HEK293T (cell line): ENCODE measurements at regions not wholly inside any gene's neighbourhood (a gene's known extent, or its start where the extent isn't known, plus 50 kb on each side); places are given as distances from the start of the nearest gene placed in this dataset.

Experiments
- CTCF ChIA-PET: fragments of 350-600 bp; formaldehyde crosslinking; extraction: SDS; loops from one replicate; lab custom pipeline; 2021; ENCODE audit warnings: antibody characterized with exemption, inconsistent platforms; lab: Yijun Ruan, JAX
- POLR2A ChIA-PET: fragments of 350-600 bp; formaldehyde crosslinking; extraction: SDS; loops from one replicate; lab custom pipeline; 2020; ENCODE audit warnings: antibody characterized with exemption, inconsistent platforms; lab: Yijun Ruan, JAX
- DNase-seq: peaks from one replicate; pipeline ENCODE4 v3.0.0; 2012; ENCODE audit warnings: mixed read lengths; ENCODE audit errors: extremely low spot score
- ARNT ChIP-seq: fragments of 450-650 bp; IDR thresholded peaks from 2 replicates; pipeline ENCODE4 v1.6.1; 2017; ENCODE audit warnings: mild to moderate bottlenecking
- BHLHE40 ChIP-seq: fragments of 450-650 bp; IDR thresholded peaks from 2 replicates; pipeline ENCODE4 v1.6.1; 2016; ENCODE audit warnings: mild to moderate bottlenecking, moderate library complexity, borderline replicate concordance
- CTBP1 ChIP-seq: fragments of 450-650 bp; IDR thresholded peaks from 2 replicates; pipeline ENCODE4 v1.6.1; 2016; ENCODE audit warnings: borderline replicate concordance
- ELF4 ChIP-seq: fragments of 450-650 bp; IDR thresholded peaks from 2 replicates; pipeline ENCODE4 v1.6.1; 2017; ENCODE audit warnings: antibody characterized with exemption
- FOXA1 ChIP-seq: fragments of 450-650 bp; IDR thresholded peaks from 2 replicates; pipeline ENCODE4 v1.6.1; 2016; ENCODE audit warnings: mild to moderate bottlenecking
- FOXK2 ChIP-seq: fragments of 450-650 bp; IDR thresholded peaks from 2 replicates; pipeline ENCODE4 v1.6.1; 2016; ENCODE audit warnings: mild to moderate bottlenecking
- FOXM1 ChIP-seq: fragments of 450-650 bp; IDR thresholded peaks from 2 replicates; pipeline ENCODE4 v1.6.1; 2017; ENCODE audit warnings: mild to moderate bottlenecking, borderline replicate concordance
- HDGF ChIP-seq: fragments of 450-650 bp; IDR thresholded peaks from 2 replicates; pipeline ENCODE4 v1.6.1; 2017; ENCODE audit warnings: antibody characterized with exemption, borderline replicate concordance
- L3MBTL2 ChIP-seq: fragments of 450-650 bp; conservative IDR thresholded peaks from 2 replicates; pipeline ENCODE4 v1.6.1; 2016; ENCODE audit warnings: mild to moderate bottlenecking
- LEF1 ChIP-seq: fragments of 450-650 bp; IDR thresholded peaks from 2 replicates; pipeline ENCODE4 v1.6.1; 2017; ENCODE audit warnings: mild to moderate bottlenecking, borderline replicate concordance
- NFRKB ChIP-seq: fragments of 450-650 bp; IDR thresholded peaks from 2 replicates; pipeline ENCODE4 v1.6.1; 2016; ENCODE audit warnings: mild to moderate bottlenecking, moderate library complexity
- PKNOX1 ChIP-seq: fragments of 450-650 bp; IDR thresholded peaks from 2 replicates; pipeline ENCODE4 v1.6.1; 2016
- SP1 ChIP-seq: fragments of 450-650 bp; IDR thresholded peaks from 2 replicates; pipeline ENCODE4 v1.6.1; 2017
- SUZ12 ChIP-seq: fragments of 450-650 bp; IDR thresholded peaks from 2 replicates; pipeline ENCODE4 v1.6.1; 2016; ENCODE audit warnings: mild to moderate bottlenecking
- TARDBP ChIP-seq: fragments of 450-650 bp; IDR thresholded peaks from 2 replicates; pipeline ENCODE4 v1.6.1; 2016
- ZNF384 ChIP-seq: fragments of 450-650 bp; IDR thresholded peaks from 2 replicates; pipeline ENCODE4 v1.6.1; 2016

- TF ChIP-seq SP1: no peak
- peak; percentile 93 for TF ChIP-seq ZNF384
- ChIA-PET CTCF (interaction anchor here (0.7 kb wide), 1 partner anchor 470 kb away, joined by 3 read pairs; no protein-coding TSS in a partner anchor), POLR2A (no interaction called here)
- no peak for DNase-seq
These were observed 288.1 kb downstream of the SH3BGRL start for GRCh38 chrX:81489987-81490386.

- no peak for DNase-seq
- no peak for TF ChIP-seq FOXK2
- ChIA-PET POLR2A (no interaction called here), CTCF (no interaction called here)
These were observed 326.1 kb downstream of the SH3BGRL start for GRCh38 chrX:81527881-81528440.

GRCh38 chrX:81537723-81538122 lies 335.8 kb downstream of the SH3BGRL start:
- CTCF ChIA-PET: no interaction called here
- POLR2A ChIA-PET: no interaction called here
- TF ChIP-seq SUZ12 (no peak), ELF4 (no peak), TARDBP (no peak), HDGF (no peak), ZNF384 (no peak), LEF1 (no peak), FOXK2 (no peak), PKNOX1 (no peak), CTBP1 (no peak), ARNT (no peak), NFRKB (no peak), L3MBTL2 (no peak), FOXA1 (no peak), BHLHE40 (no peak), SP1 (no peak), FOXM1 (no peak)
- no peak for DNase-seq

- ChIA-PET CTCF (no interaction called here), POLR2A (no interaction called here)
- DNase-seq: no peak
- no peak for TF ChIP-seq SUZ12
- TF ChIP-seq FOXM1: no peak
- TF ChIP-seq L3MBTL2: no peak
- TF ChIP-seq FOXK2: no peak
- no peak for TF ChIP-seq ELF4
- TF ChIP-seq CTBP1: no peak
- TF ChIP-seq ZNF384: no peak
- TF ChIP-seq BHLHE40: no peak
- TF ChIP-seq TARDBP: no peak
- no peak for TF ChIP-seq PKNOX1
- TF ChIP-seq ARNT: no peak
- no peak for TF ChIP-seq NFRKB
- TF ChIP-seq HDGF: no peak
- TF ChIP-seq FOXA1: no peak
- TF ChIP-seq SP1: no peak
- TF ChIP-seq LEF1: no peak
These were observed 340.4 kb downstream of the SH3BGRL start for GRCh38 chrX:81542255-81542654.

GRCh38 chrX:81556880-81557279 lies 355.0 kb downstream of the SH3BGRL start:
- DNase-seq: no peak
- TF ChIP-seq FOXA1: no peak
- TF ChIP-seq ELF4: no peak
- ChIA-PET POLR2A (no interaction called here), CTCF (no interaction called here)

- TF ChIP-seq L3MBTL2 (no peak), ELF4 (no peak), FOXM1 (no peak), SP1 (no peak), HDGF (no peak), BHLHE40 (no peak), ARNT (no peak), NFRKB (no peak), SUZ12 (no peak), FOXA1 (no peak), ZNF384 (no peak), TARDBP (no peak), CTBP1 (no peak), FOXK2 (no peak)
These were observed 362.9 kb downstream of the SH3BGRL start for GRCh38 chrX:81564851-81565250.

GRCh38 chrX:81577028-81577427 lies 375.1 kb downstream of the SH3BGRL start:
- TF ChIP-seq SP1 (no peak), FOXM1 (no peak), ELF4 (no peak), PKNOX1 (no peak), TARDBP (no peak), ARNT (no peak), LEF1 (no peak), ZNF384 (no peak), FOXA1 (no peak), L3MBTL2 (no peak), NFRKB (no peak), BHLHE40 (no peak), FOXK2 (no peak), HDGF (no peak)
- ChIA-PET POLR2A (no interaction called here), CTCF (no interaction called here)
- DNase-seq: no peak

More at GRCh38 chrX:81564851-81565250, 362.9 kb downstream of the SH3BGRL start:
- ChIA-PET POLR2A (no interaction called here), CTCF (no interaction called here)
- DNase-seq: no peak
